Gastrocnemius medialis (tissue), 4 donors: ENCODE measurements at regions not wholly inside any gene's neighbourhood (a gene's known extent, or its start where the extent isn't known, plus 50 kb on each side); places are given as distances from the start of the nearest gene placed in this dataset.

ENCODE experiments used
- ATAC-seq, 2 donors: fragments of 150-250 bp; one replicate each; pipeline ENCODE4 v1.9.1; 2016
- DNase-seq, 2 donors: peaks; one replicate each; pipeline ENCODE4 v3.0.0-alpha.2; 2019
- H3K27ac ChIP-seq, 4 donors: fragments of 200-600 bp; sonication (generic); 1 replicate in 1 of 4; 2 replicates in 3 of 4; pipeline ENCODE4 v1.5.1; 2016 to 2018; ENCODE audit warnings: mild to moderate bottlenecking in 2 of 4, moderate library complexity in 1 of 4
- H3K27me3 ChIP-seq, 3 donors: fragments of 200-600 bp; sonication (generic) in 2 of 3; 1 replicate in 1 of 3; 2 replicates in 2 of 3; pipeline versions ENCODE4 v1.5.1 to v1.6.0; 2016 to 2019; ENCODE audit warnings: mild to moderate bottlenecking in 1 of 3, moderate library complexity in 1 of 3
- H3K36me3 ChIP-seq, 2 donors: fragments of 200-600 bp; sonication (generic) in 1 of 2; one replicate each; pipeline ENCODE4 v1.5.1; 2017 to 2018
- H3K4me1 ChIP-seq, 2 donors: fragments of 200-600 bp; sonication (generic) in 1 of 2; one replicate each; pipeline ENCODE4 v1.5.1; 2016 to 2017; ENCODE audit warnings: mild to moderate bottlenecking in 2 of 2
- H3K4me3 ChIP-seq, 4 donors: fragments of 200-600 bp; sonication (generic) in 3 of 4; 1 replicate in 1 of 4; 2 replicates in 3 of 4; pipeline ENCODE4 v1.5.1; 2016 to 2019; ENCODE audit warnings: mild to moderate bottlenecking in 2 of 4
- H3K9me3 ChIP-seq, 3 donors: fragments of 200-600 bp; sonication (generic) in 2 of 3; 1 replicate in 1 of 3; 2 replicates in 2 of 3; pipeline ENCODE4 v1.5.1; 2016 to 2019
- POLR2A ChIP-seq, 2 donors: fragments of 450-650 bp; IDR thresholded peaks; one replicate each; pipeline ENCODE4 v1.6.1; 2017; ENCODE audit warnings: antibody characterized with exemption in 2 of 2, mild to moderate bottlenecking in 2 of 2, moderate library complexity in 2 of 2
- in situ Hi-C, 4 donors: fragments of 200-750 bp; cut with MboI; loops; one replicate each; pipeline versions ENCODE4 v1.15.0 to v1.8.0; 2017; ENCODE audit warnings: low sequenced_read_pairs in 4 of 4
- intact Hi-C: fragments of 100-400 bp; cut with DNase I; formaldehyde crosslinking; loops from one replicate; pipeline ENCODE4 v1.15.1; 2023; ENCODE audit warnings: low total_unique reads
- TF ChIP-seq, protein P1 (sequence below), 5 experiments: fragments of 450-650 bp in 3 of 5; fragments of 200-600 bp in 2 of 5; sonication (generic) in 2 of 5; IDR thresholded peaks in 4 of 5; conservative IDR thresholded peaks in 1 of 5; 1 replicate in 4 of 5; 2 replicates in 1 of 5; pipeline ENCODE4 v1.5.1; 2016 to 2019; ENCODE audit warnings: antibody characterized with exemption in 5 of 5, mild to moderate bottlenecking in 3 of 5, moderate library complexity in 3 of 5

DNA sequence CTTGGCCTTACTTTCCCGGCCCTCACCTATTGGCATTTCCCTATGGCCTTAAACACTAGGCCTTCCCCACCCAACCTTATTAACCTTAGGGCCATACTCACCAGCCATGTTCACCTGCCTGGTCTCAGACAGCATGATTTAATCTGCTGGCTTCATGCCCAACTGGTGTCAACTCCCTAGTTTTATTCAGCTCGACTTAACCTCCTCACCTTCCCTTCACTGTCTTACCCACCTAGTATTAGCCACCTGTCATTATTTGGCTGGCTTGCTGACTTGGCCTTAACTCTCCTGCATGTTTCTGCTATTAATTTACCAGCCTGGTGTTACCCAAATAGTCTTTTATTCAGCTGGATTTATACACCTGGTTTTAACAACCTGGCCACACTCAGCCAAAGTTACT lies 136.0 kb upstream of the ZSWIM2 start:
- Histone ChIP-seq H3K4me1 (no peaks in the 10 kb centered on the region), H3K9me3 (no peaks in the 10 kb centered on the region), H3K4me3 (no peak overlapping the region), H3K27ac (no peak overlapping the region), H3K36me3 (no peaks in the 10 kb centered on the region), H3K27me3 (no peaks in the 10 kb centered on the region)
- DNase-seq (no peak), ATAC-seq (no peak)
- intact Hi-C loops: no loop called here
- in situ Hi-C loops: no loop called here
- TF ChIP-seq, protein P1, sequence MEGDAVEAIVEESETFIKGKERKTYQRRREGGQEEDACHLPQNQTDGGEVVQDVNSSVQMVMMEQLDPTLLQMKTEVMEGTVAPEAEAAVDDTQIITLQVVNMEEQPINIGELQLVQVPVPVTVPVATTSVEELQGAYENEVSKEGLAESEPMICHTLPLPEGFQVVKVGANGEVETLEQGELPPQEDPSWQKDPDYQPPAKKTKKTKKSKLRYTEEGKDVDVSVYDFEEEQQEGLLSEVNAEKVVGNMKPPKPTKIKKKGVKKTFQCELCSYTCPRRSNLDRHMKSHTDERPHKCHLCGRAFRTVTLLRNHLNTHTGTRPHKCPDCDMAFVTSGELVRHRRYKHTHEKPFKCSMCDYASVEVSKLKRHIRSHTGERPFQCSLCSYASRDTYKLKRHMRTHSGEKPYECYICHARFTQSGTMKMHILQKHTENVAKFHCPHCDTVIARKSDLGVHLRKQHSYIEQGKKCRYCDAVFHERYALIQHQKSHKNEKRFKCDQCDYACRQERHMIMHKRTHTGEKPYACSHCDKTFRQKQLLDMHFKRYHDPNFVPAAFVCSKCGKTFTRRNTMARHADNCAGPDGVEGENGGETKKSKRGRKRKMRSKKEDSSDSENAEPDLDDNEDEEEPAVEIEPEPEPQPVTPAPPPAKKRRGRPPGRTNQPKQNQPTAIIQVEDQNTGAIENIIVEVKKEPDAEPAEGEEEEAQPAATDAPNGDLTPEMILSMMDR (IDR thresholded peaks at IDR 0.05 in 4 of 5, conservative IDR thresholded peaks at IDR 0.05 in 1 of 5): no peak
- TF ChIP-seq POLR2A (IDR thresholded peaks at IDR 0.05): no peak

DNA sequence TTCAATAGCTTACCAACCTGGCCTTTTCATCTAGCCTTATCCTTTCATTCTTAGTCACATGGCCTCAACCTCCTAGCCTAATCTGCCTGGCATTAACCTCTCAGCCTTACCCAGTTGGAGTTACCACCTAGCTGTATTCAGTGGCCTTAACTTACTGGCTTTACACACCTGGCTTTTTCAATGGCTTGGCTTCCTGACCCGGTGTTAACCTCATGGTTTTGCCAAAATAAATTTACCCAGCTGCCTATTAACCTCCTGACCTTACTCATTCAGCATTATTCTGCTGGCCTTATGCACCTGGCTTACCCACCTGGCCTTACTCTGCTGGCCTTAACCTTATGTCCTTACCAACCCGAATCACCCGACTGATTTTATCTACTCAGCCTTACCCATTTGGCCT lies 135.5 kb upstream of the ZSWIM2 start:
- intact Hi-C loops (no loop called here), in situ Hi-C loops (no loop called here)
- no peak for TF ChIP-seq POLR2A (IDR thresholded peaks at IDR 0.05)
- TF ChIP-seq, protein P1 (IDR thresholded peaks at IDR 0.05 in 4 of 5, conservative IDR thresholded peaks at IDR 0.05 in 1 of 5): no peak

DNA sequence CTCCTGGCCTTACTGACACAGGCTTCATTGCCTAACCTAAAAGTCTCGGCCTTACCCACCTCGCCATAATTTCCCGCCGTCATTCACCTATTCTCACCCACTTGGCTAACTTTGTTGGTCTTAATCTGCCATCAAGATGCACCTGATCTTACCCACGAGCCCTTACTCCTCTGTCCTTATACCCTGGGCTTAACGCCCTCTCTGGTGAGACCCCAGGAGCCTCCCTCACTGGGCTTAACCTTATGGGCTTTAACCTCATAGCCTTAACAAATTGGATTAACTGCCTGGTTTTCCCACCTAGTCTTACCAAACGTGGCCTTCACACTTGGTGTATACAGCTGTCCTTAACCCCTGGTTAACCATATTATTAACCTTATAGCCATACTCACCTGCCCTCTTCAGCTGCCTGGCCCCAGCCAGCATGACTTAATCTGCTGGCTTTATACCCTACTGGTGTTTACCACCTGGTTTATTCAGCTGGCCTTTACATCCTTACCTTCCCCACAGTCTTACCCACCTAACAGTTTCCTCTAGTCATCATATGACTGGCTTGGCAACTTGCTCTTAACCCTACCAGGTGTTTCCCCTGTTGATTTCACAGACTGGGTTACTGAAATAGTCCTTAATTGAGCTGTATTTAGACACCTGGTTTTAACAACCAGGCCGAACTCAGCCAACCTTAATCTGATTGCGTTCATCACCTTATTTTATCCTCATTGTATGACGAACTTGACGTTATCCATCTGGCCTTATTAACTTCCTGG lies 132.0 kb upstream of the ZSWIM2 start:
- ATAC-seq (no peak), DNase-seq (no peak)
- Histone ChIP-seq H3K36me3 (no peaks in the 10 kb centered on the region), H3K27ac (no peak overlapping the region), H3K9me3 (no peaks in the 10 kb centered on the region), H3K27me3 (no peaks in the 10 kb centered on the region), H3K4me1 (no peaks in the 10 kb centered on the region), H3K4me3 (no peak overlapping the region)
- intact Hi-C loops (no loop called here), in situ Hi-C loops (no loop called here)
- TF ChIP-seq, protein P1 (IDR thresholded peaks at IDR 0.05 in 4 of 5, conservative IDR thresholded peaks at IDR 0.05 in 1 of 5): no peak
- TF ChIP-seq POLR2A (IDR thresholded peaks at IDR 0.05): no peak

More for the DNA sequence above, 135.5 kb upstream of the ZSWIM2 start:
- no peaks in the 10 kb centered on the region for H3K9me3 ChIP-seq
- DNase-seq (no peak), ATAC-seq (no peak)
- H3K36me3 ChIP-seq: no peaks in the 10 kb centered on the region
- no peaks in the 10 kb centered on the region for H3K4me1 ChIP-seq
- H3K4me3 ChIP-seq: no peak overlapping the region
- no peaks in the 10 kb centered on the region for H3K27me3 ChIP-seq
- no peak overlapping the region for H3K27ac ChIP-seq

DNA sequence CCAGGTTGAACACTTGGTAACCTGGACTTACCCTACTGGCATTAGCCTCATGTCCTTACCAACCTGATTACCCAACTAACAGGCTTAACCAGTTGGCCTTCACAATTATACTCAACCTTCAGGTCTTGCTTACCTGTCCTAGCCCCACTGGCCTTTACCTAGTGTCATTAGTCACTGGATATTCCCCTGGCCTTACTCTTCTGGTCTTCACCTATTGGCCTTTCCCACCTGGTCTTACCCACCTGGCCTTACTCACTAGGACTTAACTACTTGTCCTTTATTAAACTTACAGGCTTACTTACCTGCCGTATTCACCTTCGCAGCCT lies 131.1 kb upstream of the ZSWIM2 start:
- in situ Hi-C loops (no loop called here), intact Hi-C loops (no loop called here)
- DNase-seq: no peak
- Histone ChIP-seq H3K9me3 (no peaks in the 10 kb centered on the region), H3K27ac (no peak overlapping the region), H3K27me3 (no peaks in the 10 kb centered on the region), H3K4me3 (no peak overlapping the region), H3K36me3 (no peaks in the 10 kb centered on the region), H3K4me1 (no peaks in the 10 kb centered on the region)
- TF ChIP-seq, protein P1 (IDR thresholded peaks at IDR 0.05 in 4 of 5, conservative IDR thresholded peaks at IDR 0.05 in 1 of 5): no peak
- no peak for TF ChIP-seq POLR2A (IDR thresholded peaks at IDR 0.05)
- ATAC-seq: no peak
